Adrenal gland (tissue), 5 donors: ENCODE measurements at regions not wholly inside any gene's neighbourhood (a gene's known extent, or its start where the extent isn't known, plus 50 kb on each side); places are given as distances from the start of the nearest gene placed in this dataset.

Experiments
- POLR2A ChIP-seq, 2 donors: fragments of 450-650 bp; IDR thresholded peaks; one replicate each; pipeline ENCODE4 v1.6.1; 2017; ENCODE audit warnings: antibody characterized with exemption in 2 of 2, mild to moderate bottlenecking in 2 of 2, moderate library complexity in 1 of 2
- TF ChIP-seq, protein P1 (sequence below), 6 experiments: fragments of 450-650 bp in 4 of 6; fragments of 200-600 bp in 2 of 6; sonication (generic) in 1 of 6; IDR thresholded peaks; 1 replicate in 5 of 6; 2 replicates in 1 of 6; pipeline versions ENCODE4 v1.5.1 to v1.8.0; 2016 to 2021; ENCODE audit warnings: antibody characterized with exemption in 6 of 6, mild to moderate bottlenecking in 2 of 6, moderate library complexity in 1 of 6
- donor health status: DM: no; HTN: no; CAD: no.

DNA sequence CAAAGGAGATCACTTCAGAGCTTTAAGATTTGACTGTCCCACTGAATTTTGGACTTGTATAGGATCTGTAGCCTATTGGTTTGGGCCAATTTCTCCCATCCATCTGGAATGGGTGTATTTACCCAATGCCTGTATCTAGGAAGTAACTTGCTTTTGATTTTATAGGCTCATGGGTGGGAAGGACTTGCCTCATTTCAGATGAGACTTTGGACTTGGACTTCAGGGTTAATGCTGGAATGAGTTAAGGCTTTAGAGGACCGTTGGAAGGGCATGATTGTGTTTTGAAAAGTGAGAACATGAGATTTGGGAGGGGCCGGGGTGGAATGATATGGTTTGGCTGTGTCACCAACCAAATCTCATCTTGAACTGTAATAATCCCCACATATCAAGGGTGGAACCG lies 73.8 kb downstream of the ZNF518B start:
- TF ChIP-seq, protein P1, sequence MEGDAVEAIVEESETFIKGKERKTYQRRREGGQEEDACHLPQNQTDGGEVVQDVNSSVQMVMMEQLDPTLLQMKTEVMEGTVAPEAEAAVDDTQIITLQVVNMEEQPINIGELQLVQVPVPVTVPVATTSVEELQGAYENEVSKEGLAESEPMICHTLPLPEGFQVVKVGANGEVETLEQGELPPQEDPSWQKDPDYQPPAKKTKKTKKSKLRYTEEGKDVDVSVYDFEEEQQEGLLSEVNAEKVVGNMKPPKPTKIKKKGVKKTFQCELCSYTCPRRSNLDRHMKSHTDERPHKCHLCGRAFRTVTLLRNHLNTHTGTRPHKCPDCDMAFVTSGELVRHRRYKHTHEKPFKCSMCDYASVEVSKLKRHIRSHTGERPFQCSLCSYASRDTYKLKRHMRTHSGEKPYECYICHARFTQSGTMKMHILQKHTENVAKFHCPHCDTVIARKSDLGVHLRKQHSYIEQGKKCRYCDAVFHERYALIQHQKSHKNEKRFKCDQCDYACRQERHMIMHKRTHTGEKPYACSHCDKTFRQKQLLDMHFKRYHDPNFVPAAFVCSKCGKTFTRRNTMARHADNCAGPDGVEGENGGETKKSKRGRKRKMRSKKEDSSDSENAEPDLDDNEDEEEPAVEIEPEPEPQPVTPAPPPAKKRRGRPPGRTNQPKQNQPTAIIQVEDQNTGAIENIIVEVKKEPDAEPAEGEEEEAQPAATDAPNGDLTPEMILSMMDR (IDR thresholded peaks at IDR 0.05) = no peak
- no peak for TF ChIP-seq POLR2A (IDR thresholded peaks at IDR 0.05)
